ENCODE measurements at regions not wholly inside any gene's neighbourhood (a gene's known extent, or its start where the extent isn't known, plus 50 kb on each side); places are given as distances from the start of the nearest gene placed in this dataset.

DNA sequence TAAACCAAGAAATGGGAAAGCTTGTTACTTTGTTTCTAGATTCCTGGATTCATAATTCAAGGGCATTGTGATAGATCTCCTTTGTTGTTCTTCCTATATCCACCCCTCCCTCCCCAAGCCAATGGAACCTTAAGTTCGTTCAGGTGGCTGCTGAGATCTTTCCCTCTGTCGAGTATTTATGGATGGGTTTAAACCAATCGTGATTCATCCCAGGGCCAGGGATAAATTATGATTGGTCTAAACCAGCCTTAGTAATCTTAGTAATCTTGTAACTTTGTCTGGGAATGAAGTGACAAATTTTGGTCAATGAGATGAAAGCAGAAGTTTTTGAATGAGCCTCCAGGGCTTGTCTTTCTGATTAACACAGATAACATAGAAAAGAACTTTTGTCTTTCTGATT lies 56.1 kb upstream of the PCED1B start (continued):
- TF ChIP-seq ZNF263 (CRISPR knock-in tag; IDR thresholded peaks at IDR 0.05; ENCODE audit: low read depth), result no peak
- TF ChIP-seq NR1H2 (CRISPR knock-in tag; IDR thresholded peaks at IDR 0.05), result no peak
- TF ChIP-seq, protein P1, sequence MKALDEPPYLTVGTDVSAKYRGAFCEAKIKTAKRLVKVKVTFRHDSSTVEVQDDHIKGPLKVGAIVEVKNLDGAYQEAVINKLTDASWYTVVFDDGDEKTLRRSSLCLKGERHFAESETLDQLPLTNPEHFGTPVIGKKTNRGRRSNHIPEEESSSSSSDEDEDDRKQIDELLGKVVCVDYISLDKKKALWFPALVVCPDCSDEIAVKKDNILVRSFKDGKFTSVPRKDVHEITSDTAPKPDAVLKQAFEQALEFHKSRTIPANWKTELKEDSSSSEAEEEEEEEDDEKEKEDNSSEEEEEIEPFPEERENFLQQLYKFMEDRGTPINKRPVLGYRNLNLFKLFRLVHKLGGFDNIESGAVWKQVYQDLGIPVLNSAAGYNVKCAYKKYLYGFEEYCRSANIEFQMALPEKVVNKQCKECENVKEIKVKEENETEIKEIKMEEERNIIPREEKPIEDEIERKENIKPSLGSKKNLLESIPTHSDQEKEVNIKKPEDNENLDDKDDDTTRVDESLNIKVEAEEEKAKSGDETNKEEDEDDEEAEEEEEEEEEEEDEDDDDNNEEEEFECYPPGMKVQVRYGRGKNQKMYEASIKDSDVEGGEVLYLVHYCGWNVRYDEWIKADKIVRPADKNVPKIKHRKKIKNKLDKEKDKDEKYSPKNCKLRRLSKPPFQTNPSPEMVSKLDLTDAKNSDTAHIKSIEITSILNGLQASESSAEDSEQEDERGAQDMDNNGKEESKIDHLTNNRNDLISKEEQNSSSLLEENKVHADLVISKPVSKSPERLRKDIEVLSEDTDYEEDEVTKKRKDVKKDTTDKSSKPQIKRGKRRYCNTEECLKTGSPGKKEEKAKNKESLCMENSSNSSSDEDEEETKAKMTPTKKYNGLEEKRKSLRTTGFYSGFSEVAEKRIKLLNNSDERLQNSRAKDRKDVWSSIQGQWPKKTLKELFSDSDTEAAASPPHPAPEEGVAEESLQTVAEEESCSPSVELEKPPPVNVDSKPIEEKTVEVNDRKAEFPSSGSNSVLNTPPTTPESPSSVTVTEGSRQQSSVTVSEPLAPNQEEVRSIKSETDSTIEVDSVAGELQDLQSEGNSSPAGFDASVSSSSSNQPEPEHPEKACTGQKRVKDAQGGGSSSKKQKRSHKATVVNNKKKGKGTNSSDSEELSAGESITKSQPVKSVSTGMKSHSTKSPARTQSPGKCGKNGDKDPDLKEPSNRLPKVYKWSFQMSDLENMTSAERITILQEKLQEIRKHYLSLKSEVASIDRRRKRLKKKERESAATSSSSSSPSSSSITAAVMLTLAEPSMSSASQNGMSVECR (CRISPR knock-in tag; IDR thresholded peaks at IDR 0.05; ENCODE audit: borderline replicate concordance), result no peak
- TF ChIP-seq, protein P2, sequence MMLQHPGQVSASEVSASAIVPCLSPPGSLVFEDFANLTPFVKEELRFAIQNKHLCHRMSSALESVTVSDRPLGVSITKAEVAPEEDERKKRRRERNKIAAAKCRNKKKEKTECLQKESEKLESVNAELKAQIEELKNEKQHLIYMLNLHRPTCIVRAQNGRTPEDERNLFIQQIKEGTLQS (CRISPR knock-in tag; conservative IDR thresholded peaks at IDR 0.05), result no peak
- no peak for TF ChIP-seq FOXP1 (CRISPR knock-in tag; IDR thresholded peaks at IDR 0.05; ENCODE audit: borderline replicate concordance)
- TF ChIP-seq HMGA2 (CRISPR knock-in tag; IDR thresholded peaks at IDR 0.05), result no peak
- TF ChIP-seq, protein P3, sequence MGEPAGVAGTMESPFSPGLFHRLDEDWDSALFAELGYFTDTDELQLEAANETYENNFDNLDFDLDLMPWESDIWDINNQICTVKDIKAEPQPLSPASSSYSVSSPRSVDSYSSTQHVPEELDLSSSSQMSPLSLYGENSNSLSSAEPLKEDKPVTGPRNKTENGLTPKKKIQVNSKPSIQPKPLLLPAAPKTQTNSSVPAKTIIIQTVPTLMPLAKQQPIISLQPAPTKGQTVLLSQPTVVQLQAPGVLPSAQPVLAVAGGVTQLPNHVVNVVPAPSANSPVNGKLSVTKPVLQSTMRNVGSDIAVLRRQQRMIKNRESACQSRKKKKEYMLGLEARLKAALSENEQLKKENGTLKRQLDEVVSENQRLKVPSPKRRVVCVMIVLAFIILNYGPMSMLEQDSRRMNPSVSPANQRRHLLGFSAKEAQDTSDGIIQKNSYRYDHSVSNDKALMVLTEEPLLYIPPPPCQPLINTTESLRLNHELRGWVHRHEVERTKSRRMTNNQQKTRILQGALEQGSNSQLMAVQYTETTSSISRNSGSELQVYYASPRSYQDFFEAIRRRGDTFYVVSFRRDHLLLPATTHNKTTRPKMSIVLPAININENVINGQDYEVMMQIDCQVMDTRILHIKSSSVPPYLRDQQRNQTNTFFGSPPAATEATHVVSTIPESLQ (CRISPR knock-in tag; IDR thresholded peaks at IDR 0.05), result no peak
- no peak for TF ChIP-seq SOX15 (CRISPR knock-in tag; IDR thresholded peaks at IDR 0.05)
- no peak for TF ChIP-seq EMX1 (CRISPR knock-in tag; IDR thresholded peaks at IDR 0.05)

DNA sequence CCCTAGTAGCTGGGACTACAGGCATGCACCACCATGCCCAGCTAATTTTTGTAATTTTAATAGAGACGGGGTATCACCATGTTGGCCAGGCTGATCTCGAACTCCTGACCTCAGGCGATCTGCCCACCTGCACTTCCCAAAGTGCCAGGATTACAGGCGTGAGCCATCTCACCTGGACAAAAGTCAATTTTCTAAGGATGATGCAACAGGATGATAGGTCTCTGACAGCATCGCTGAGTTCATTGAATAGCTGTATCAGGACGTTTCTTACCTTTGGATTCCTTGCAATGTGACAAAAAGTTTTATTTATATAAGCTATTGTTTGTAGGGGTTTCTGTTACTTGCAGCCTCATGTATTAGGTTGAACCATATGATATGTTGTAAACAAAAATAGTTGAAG lies 55.5 kb upstream of the PCED1B start:
- ChIA-PET CTCF (interaction anchor here (1.0 to 1.7 kb wide), 4 partner anchors 9 to 385 kb away, joined by 3 to 4 read pairs (median 4); partner anchors contain the start of gene AMIGO2), POLR2A (no interaction called here)
- ATAC-seq, result no peak
- H3K9me3 Mint-ChIP-seq, result no peaks in the 10 kb centered on the region
- no peaks in the 10 kb centered on the region for H3K36me3 Mint-ChIP-seq
- no peak overlapping the region for H3K4me3 Mint-ChIP-seq
- H3K27ac Mint-ChIP-seq, result no peak overlapping the region
- H3K4me1 Mint-ChIP-seq, result no peaks in the 10 kb centered on the region
- peaks cover 6% of the 10 kb centered on the region; the same call in 1 of the 2 replicates for H3K27me3 Mint-ChIP-seq (ENCODE audit: low read depth)
- DNase-seq (ENCODE audit: low spot score), result no peak
- TF ChIP-seq, protein P4, sequence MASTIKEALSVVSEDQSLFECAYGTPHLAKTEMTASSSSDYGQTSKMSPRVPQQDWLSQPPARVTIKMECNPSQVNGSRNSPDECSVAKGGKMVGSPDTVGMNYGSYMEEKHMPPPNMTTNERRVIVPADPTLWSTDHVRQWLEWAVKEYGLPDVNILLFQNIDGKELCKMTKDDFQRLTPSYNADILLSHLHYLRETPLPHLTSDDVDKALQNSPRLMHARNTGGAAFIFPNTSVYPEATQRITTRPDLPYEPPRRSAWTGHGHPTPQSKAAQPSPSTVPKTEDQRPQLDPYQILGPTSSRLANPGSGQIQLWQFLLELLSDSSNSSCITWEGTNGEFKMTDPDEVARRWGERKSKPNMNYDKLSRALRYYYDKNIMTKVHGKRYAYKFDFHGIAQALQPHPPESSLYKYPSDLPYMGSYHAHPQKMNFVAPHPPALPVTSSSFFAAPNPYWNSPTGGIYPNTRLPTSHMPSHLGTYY (CRISPR knock-in tag; IDR thresholded peaks at IDR 0.05), result no peak
- no peak for TF ChIP-seq IRF2 (CRISPR knock-in tag; IDR thresholded peaks at IDR 0.05; ENCODE audit: borderline replicate concordance, low read depth)
- no peak for TF ChIP-seq CREM (CRISPR knock-in tag; IDR thresholded peaks at IDR 0.05)
- TF ChIP-seq ZNF138 (CRISPR knock-in tag; conservative IDR thresholded peaks at IDR 0.05), result no peak
- TF ChIP-seq ZNF219 (CRISPR knock-in tag; IDR thresholded peaks at IDR 0.05; ENCODE audit: borderline replicate concordance), result no peak
- TF ChIP-seq, protein P5, sequence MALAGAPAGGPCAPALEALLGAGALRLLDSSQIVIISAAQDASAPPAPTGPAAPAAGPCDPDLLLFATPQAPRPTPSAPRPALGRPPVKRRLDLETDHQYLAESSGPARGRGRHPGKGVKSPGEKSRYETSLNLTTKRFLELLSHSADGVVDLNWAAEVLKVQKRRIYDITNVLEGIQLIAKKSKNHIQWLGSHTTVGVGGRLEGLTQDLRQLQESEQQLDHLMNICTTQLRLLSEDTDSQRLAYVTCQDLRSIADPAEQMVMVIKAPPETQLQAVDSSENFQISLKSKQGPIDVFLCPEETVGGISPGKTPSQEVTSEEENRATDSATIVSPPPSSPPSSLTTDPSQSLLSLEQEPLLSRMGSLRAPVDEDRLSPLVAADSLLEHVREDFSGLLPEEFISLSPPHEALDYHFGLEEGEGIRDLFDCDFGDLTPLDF (CRISPR knock-in tag; IDR thresholded peaks at IDR 0.05), result no peak
- TF ChIP-seq, protein P6, sequence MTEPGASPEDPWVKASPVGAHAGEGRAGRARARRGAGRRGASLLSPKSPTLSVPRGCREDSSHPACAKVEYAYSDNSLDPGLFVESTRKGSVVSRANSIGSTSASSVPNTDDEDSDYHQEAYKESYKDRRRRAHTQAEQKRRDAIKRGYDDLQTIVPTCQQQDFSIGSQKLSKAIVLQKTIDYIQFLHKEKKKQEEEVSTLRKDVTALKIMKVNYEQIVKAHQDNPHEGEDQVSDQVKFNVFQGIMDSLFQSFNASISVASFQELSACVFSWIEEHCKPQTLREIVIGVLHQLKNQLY (CRISPR knock-in tag; IDR thresholded peaks at IDR 0.05), result no peak
- TF ChIP-seq, protein P7, sequence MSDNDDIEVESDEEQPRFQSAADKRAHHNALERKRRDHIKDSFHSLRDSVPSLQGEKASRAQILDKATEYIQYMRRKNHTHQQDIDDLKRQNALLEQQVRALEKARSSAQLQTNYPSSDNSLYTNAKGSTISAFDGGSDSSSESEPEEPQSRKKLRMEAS (CRISPR knock-in tag; IDR thresholded peaks at IDR 0.05), result no peak
- TF ChIP-seq, protein P8, sequence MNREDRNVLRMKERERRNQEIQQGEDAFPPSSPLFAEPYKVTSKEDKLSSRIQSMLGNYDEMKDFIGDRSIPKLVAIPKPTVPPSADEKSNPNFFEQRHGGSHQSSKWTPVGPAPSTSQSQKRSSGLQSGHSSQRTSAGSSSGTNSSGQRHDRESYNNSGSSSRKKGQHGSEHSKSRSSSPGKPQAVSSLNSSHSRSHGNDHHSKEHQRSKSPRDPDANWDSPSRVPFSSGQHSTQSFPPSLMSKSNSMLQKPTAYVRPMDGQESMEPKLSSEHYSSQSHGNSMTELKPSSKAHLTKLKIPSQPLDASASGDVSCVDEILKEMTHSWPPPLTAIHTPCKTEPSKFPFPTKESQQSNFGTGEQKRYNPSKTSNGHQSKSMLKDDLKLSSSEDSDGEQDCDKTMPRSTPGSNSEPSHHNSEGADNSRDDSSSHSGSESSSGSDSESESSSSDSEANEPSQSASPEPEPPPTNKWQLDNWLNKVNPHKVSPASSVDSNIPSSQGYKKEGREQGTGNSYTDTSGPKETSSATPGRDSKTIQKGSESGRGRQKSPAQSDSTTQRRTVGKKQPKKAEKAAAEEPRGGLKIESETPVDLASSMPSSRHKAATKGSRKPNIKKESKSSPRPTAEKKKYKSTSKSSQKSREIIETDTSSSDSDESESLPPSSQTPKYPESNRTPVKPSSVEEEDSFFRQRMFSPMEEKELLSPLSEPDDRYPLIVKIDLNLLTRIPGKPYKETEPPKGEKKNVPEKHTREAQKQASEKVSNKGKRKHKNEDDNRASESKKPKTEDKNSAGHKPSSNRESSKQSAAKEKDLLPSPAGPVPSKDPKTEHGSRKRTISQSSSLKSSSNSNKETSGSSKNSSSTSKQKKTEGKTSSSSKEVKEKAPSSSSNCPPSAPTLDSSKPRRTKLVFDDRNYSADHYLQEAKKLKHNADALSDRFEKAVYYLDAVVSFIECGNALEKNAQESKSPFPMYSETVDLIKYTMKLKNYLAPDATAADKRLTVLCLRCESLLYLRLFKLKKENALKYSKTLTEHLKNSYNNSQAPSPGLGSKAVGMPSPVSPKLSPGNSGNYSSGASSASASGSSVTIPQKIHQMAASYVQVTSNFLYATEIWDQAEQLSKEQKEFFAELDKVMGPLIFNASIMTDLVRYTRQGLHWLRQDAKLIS (CRISPR knock-in tag; IDR thresholded peaks at IDR 0.05; ENCODE audit: borderline replicate concordance), result no peak
- TF ChIP-seq ZNF416 (CRISPR knock-in tag; IDR thresholded peaks at IDR 0.05), result no peak
- no peak for TF ChIP-seq PRRX2 (CRISPR knock-in tag; IDR thresholded peaks at IDR 0.05)
- TF ChIP-seq NR2C2 (CRISPR knock-in tag; IDR thresholded peaks at IDR 0.05), result no peak

Data from WTC11 (cell line).